ENCODE measurements at regions not wholly inside any gene's neighbourhood (a gene's known extent, or its start where the extent isn't known, plus 50 kb on each side); places are given as distances from the start of the nearest gene placed in this dataset.
A peak's percentile ranks its signal among the peaks of the same experiment; 100 is the strongest.
"Not testable (repeated sequence)": the region's sequence is repeated elsewhere in the genome, so short reads cannot be mapped to it uniquely, and the experiment has no call there.

- H3K27me3 ChIP-seq: no peaks in the 10 kb centered on the region
- H3K36me3 ChIP-seq: no peaks in the 10 kb centered on the region
- DNase-seq: no peak
- H3K27ac ChIP-seq: no peak overlapping the region
- no peaks in the 10 kb centered on the region for H3K9me3 ChIP-seq
- TF ChIP-seq CTCF (IDR thresholded peaks at IDR 0.05) (no peak), POLR2A (IDR thresholded peaks at IDR 0.05) (no peak)
- H3K4me1 ChIP-seq: no peaks in the 10 kb centered on the region
- 88 to 95% methylated on average over 1 of the region's 1 CpG for WGBS, 2 donors
- intact Hi-C loops (cut with DNase I): no loop called here
- no peak overlapping the region for H3K4me3 ChIP-seq (replicated peaks in 1 of 3)
Measured at GRCh38 chr11:29153078-29153477, 863.8 kb downstream of the KCNA4 start.

DNA sequence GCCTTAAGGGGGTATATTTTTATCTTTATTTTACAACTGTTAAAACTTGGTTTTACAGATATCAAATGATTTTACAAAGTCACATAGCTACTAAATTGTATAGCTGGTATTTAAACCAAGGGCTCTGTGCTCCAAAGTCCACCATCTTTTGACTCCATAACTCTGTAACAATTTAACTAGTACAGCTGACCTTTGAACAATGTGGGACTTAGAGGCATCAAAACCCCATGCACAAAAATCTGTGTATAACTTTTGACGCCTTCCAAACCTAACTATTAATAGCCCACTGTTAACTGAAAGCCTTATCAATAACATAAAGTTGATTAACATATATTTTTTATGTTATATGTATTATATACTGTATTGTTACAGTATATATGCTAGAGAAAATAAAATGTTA is 874.3 kb downstream of the KCNA4 start:
- H3K27me3 ChIP-seq; H3K4me1 ChIP-seq; H3K27ac ChIP-seq; H3K36me3 ChIP-seq; intact Hi-C loops (cut with DNase I); H3K4me3 ChIP-seq (replicated peaks in 1 of 3); H3K9me3 ChIP-seq; DNase-seq: not testable (repeated sequence)
- 88 to 97% methylated on average over 1 of the region's 1 CpG for WGBS, 2 donors

- no peaks in the 10 kb centered on the region for H3K27me3 ChIP-seq
- WGBS, 2 donors: 14 to 25% methylated on average over 1 of the region's 1 CpG
Measured at GRCh38 chr11:29135504-29135903, 881.3 kb downstream of the KCNA4 start.

DNA sequence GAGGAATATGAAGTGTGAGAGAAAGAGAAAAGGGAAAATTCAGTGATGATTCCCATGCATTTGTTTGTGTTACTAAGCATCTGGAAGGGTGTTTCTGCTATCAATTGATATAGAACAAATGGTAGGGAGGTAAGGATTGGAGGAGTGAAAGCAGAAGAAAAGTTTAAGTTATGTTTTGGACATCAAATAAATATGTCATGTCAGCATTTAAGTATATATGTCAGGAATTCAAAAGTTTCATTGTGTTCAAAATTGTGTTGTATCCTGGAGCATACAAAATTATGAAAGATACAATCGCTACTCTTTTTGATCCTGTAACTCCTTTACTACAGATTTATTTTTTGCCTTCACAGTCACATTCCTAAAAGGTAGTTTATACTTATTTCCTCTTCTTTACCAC is 885.8 kb downstream of the KCNA4 start:
- H3K4me1 ChIP-seq: peaks cover 18 to 27% of the 10 kb centered on the region in 2 donors
- 90 to 93% methylated on average over 1 of the region's 1 CpG for WGBS, 2 donors
- no peak overlapping the region for H3K27ac ChIP-seq
- no peaks in the 10 kb centered on the region for H3K27me3 ChIP-seq
- H3K36me3 ChIP-seq: no peaks in the 10 kb centered on the region
- DNase-seq: no peak
- H3K4me3 ChIP-seq (replicated peaks in 1 of 3): no peak overlapping the region
- H3K9me3 ChIP-seq: no peaks in the 10 kb centered on the region
- TF ChIP-seq POLR2A (IDR thresholded peaks at IDR 0.05) (no peak), CTCF (IDR thresholded peaks at IDR 0.05) (no peak)
- intact Hi-C loops (cut with DNase I): no loop called here

More at GRCh38 chr11:29135504-29135903, 881.3 kb downstream of the KCNA4 start:
- H3K4me3 ChIP-seq (replicated peaks in 1 of 3): no peak overlapping the region
- H3K4me1 ChIP-seq: peaks cover 0 to 5% of the 10 kb centered on the region in 2 donors
- H3K27ac ChIP-seq: no peak overlapping the region
- no peak for DNase-seq
- intact Hi-C loops (cut with DNase I): no loop called here
- no peaks in the 10 kb centered on the region for H3K36me3 ChIP-seq
- TF ChIP-seq CTCF (IDR thresholded peaks at IDR 0.05) (no peak), POLR2A (IDR thresholded peaks at IDR 0.05) (no peak)
- no peaks in the 10 kb centered on the region for H3K9me3 ChIP-seq

- TF ChIP-seq POLR2A (IDR thresholded peaks at IDR 0.05): no peak
- TF ChIP-seq CTCF (IDR thresholded peaks at IDR 0.05): no peak
- intact Hi-C loops (cut with DNase I): no loop called here
- H3K9me3 ChIP-seq: no peaks in the 10 kb centered on the region
Measured at GRCh38 chr11:29129844-29130243, 887.0 kb downstream of the KCNA4 start.

GRCh38 chr11:29127461-29127860 is 889.4 kb downstream of the KCNA4 start:
- H3K27me3 ChIP-seq: no peaks in the 10 kb centered on the region
- H3K4me3 ChIP-seq (replicated peaks in 1 of 3): no peak overlapping the region
- no peaks in the 10 kb centered on the region for H3K9me3 ChIP-seq
- H3K4me1 ChIP-seq: peaks cover 21 to 25% of the 10 kb centered on the region in 2 donors
- intact Hi-C loops (cut with DNase I): no loop called here
- H3K36me3 ChIP-seq: no peaks in the 10 kb centered on the region
- H3K27ac ChIP-seq: peak overlapping the region in 2 of 3 donors; percentile 61 to 72
- DNase-seq: no peak
- no peak for TF ChIP-seq POLR2A (IDR thresholded peaks at IDR 0.05)
- TF ChIP-seq CTCF (IDR thresholded peaks at IDR 0.05): no peak

More at GRCh38 chr11:29129844-29130243, 887.0 kb downstream of the KCNA4 start:
- H3K4me3 ChIP-seq (replicated peaks in 1 of 3): no peak overlapping the region
- no peaks in the 10 kb centered on the region for H3K36me3 ChIP-seq
- DNase-seq: no peak
- WGBS, 2 donors: 43 to 45% methylated on average over 1 of the region's 1 CpG
- no peaks in the 10 kb centered on the region for H3K27me3 ChIP-seq
- peaks cover 18 to 21% of the 10 kb centered on the region in 2 donors for H3K4me1 ChIP-seq
- H3K27ac ChIP-seq: no peak overlapping the region

Data from thyroid gland (tissue), 4 donors.